BJ (cell line): ENCODE measurements at regions not wholly inside any gene's neighbourhood (a gene's known extent, or its start where the extent isn't known, plus 50 kb on each side); places are given as distances from the start of the nearest gene placed in this dataset.
"Not testable (repeated sequence)": the region's sequence is repeated elsewhere in the genome, so short reads cannot be mapped to it uniquely, and the experiment has no call there.

Source experiments
- CTCF ChIA-PET: fragments of 350-600 bp; formaldehyde crosslinking; extraction: SDS; loops from one replicate; lab custom pipeline; 2021; ENCODE audit warnings: antibody characterized with exemption, inconsistent platforms; lab: Yijun Ruan, JAX
- POLR2A ChIA-PET: fragments of 300-600 bp; sonication (Branson Sonifier 250); formaldehyde crosslinking; extraction: SDS; loops from one replicate; lab custom pipeline; 2021; ENCODE audit warnings: antibody characterized with exemption; lab: Charles Lee
- DNase-seq: peaks from one replicate; pipeline ENCODE4 v3.0.0-alpha.2; 2011; ENCODE audit warnings: low read depth
- H3K27me3 ChIP-seq: 2 replicates; pipeline ENCODE4 v1.6.0; 2011; ENCODE audit warnings: low read length; ENCODE audit not compliant: control insufficient read depth, insufficient read depth
- H3K36me3 ChIP-seq: 2 replicates; pipeline ENCODE4 v1.5.1; 2011; ENCODE audit warnings: low read length; ENCODE audit not compliant: control insufficient read depth, insufficient read depth
- H3K4me3 ChIP-seq: 2 replicates; pipeline ENCODE4 v1.5.1; 2011; ENCODE audit warnings: low read depth, mild to moderate bottlenecking, control low read depth, low read length
- TF ChIP-seq, protein P1 (sequence below): IDR thresholded peaks from 2 replicates; pipeline ENCODE4 v1.5.1; 2011; ENCODE audit warnings: low read depth, mild to moderate bottlenecking, control low read depth, inconsistent platforms, low read length, moderate library complexity; ENCODE audit not compliant: insufficient read depth

- POLR2A ChIA-PET, DNase-seq, CTCF ChIA-PET: not testable (repeated sequence)
Observed at GRCh38 chr1:206380163-206380790, 90.0 kb upstream of the IKBKE start.

DNA sequence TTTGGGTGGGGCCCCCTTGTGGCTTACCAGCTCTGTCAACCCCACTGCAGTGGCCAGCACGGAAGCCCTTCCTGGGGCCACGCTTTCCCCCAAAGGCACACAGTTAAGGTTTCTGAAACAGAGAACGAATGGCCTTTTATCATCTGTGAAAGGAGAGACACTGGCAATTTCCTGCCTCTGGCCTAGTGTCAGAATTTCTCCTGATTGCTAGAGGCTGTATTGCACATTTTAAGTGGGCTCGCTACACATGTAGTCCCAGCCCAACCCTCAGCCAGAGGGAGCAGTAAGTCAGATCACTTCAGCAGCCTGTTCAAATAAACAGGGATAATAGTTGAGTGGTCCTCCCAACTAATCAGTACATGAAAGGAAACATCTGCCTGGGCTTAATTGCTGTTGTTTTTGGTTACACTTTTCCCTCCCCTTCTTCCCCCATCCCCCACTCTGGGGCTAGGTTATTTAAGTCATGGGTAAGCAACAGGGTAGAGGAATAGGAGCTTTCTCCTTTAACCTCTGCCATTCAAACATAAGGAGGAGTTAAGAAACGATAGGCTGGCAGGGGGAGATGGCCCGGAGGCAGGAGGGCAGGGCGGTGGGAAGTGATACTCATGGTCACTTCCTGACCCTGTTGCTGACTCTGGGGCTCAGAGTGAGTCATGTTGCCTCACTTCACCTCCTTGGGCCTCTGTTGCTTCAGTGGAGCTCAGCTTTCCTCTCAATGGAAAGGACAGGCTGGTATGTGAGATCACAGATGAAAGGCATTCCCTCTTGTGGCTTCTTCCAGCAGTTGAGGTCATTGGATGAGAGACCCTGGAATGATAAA, 89.3 kb upstream of the IKBKE start:
- DNase-seq, CTCF ChIA-PET, H3K4me3 ChIP-seq, H3K36me3 ChIP-seq, H3K27me3 ChIP-seq, POLR2A ChIA-PET: not testable (repeated sequence)

More at GRCh38 chr1:206380163-206380790, 90.0 kb upstream of the IKBKE start:
- not testable (repeated sequence) for H3K27me3 ChIP-seq, H3K4me3 ChIP-seq, H3K36me3 ChIP-seq

- CTCF ChIA-PET, POLR2A ChIA-PET, H3K27me3 ChIP-seq, H3K4me3 ChIP-seq, H3K36me3 ChIP-seq: not testable (repeated sequence)
- peak; percentile 52 for DNase-seq
- TF ChIP-seq, protein P1, sequence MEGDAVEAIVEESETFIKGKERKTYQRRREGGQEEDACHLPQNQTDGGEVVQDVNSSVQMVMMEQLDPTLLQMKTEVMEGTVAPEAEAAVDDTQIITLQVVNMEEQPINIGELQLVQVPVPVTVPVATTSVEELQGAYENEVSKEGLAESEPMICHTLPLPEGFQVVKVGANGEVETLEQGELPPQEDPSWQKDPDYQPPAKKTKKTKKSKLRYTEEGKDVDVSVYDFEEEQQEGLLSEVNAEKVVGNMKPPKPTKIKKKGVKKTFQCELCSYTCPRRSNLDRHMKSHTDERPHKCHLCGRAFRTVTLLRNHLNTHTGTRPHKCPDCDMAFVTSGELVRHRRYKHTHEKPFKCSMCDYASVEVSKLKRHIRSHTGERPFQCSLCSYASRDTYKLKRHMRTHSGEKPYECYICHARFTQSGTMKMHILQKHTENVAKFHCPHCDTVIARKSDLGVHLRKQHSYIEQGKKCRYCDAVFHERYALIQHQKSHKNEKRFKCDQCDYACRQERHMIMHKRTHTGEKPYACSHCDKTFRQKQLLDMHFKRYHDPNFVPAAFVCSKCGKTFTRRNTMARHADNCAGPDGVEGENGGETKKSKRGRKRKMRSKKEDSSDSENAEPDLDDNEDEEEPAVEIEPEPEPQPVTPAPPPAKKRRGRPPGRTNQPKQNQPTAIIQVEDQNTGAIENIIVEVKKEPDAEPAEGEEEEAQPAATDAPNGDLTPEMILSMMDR: peak; percentile 39
Observed at GRCh38 chr1:206384029-206384807, 86.1 kb upstream of the IKBKE start.

DNA sequence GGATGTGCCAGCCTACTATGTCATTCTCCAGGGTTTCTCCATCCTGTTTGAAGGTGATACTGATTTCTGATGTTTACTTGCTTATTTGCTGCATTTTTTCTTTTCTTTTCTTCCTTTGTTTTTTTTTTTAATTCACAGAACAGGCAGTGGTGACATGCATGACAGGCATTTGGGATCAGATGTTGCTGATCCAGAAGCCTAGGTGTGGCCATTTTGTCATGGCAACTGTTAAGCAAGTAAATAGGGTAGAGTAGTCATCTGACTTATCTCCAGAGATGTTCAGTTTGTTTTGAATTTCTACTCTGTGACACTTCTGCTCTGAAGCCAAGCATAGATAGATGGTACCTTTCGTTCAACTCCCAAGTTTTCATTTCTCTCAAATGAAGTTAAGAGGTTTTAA, 85.4 kb upstream of the IKBKE start:
- H3K27me3 ChIP-seq, CTCF ChIA-PET, POLR2A ChIA-PET, H3K36me3 ChIP-seq, DNase-seq, H3K4me3 ChIP-seq: not testable (repeated sequence)

- CTCF ChIA-PET, H3K4me3 ChIP-seq, H3K36me3 ChIP-seq, H3K27me3 ChIP-seq, POLR2A ChIA-PET, DNase-seq: not testable (repeated sequence)
Observed at GRCh38 chr1:206387631-206388030, 82.6 kb upstream of the IKBKE start.

GRCh38 chr1:206391903-206392302, 78.4 kb upstream of the IKBKE start:
- H3K36me3 ChIP-seq, DNase-seq, H3K4me3 ChIP-seq, H3K27me3 ChIP-seq, POLR2A ChIA-PET, CTCF ChIA-PET: not testable (repeated sequence)

GRCh38 chr1:206397501-206397900, 72.8 kb upstream of the IKBKE start:
- H3K27me3 ChIP-seq, H3K4me3 ChIP-seq, POLR2A ChIA-PET, DNase-seq, CTCF ChIA-PET, H3K36me3 ChIP-seq: not testable (repeated sequence)

DNA sequence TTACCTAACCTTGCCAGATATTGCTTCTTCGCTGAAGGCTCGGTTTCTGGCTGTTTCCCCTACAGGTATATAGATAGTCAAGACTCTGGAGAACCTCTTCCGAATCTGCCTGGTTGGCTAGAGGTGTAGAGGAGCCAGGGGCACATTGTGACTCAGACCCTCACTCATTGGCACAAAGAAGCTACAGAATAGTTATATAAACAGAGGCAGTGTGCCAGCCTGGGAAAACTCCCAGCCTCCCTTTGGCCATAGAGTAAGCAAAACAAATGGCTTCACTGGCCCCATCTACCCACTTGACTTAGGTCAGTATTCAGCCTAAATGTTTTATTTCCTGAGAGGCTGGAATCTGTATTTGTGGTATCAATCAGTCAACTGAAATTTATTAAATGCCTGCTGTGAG, 72.0 kb upstream of the IKBKE start:
- H3K36me3 ChIP-seq, POLR2A ChIA-PET, CTCF ChIA-PET, H3K27me3 ChIP-seq, H3K4me3 ChIP-seq, DNase-seq: not testable (repeated sequence)

GRCh38 chr1:206403612-206404307, 66.5 kb upstream of the IKBKE start:
- DNase-seq, CTCF ChIA-PET, H3K27me3 ChIP-seq: not testable (repeated sequence)

DNA sequence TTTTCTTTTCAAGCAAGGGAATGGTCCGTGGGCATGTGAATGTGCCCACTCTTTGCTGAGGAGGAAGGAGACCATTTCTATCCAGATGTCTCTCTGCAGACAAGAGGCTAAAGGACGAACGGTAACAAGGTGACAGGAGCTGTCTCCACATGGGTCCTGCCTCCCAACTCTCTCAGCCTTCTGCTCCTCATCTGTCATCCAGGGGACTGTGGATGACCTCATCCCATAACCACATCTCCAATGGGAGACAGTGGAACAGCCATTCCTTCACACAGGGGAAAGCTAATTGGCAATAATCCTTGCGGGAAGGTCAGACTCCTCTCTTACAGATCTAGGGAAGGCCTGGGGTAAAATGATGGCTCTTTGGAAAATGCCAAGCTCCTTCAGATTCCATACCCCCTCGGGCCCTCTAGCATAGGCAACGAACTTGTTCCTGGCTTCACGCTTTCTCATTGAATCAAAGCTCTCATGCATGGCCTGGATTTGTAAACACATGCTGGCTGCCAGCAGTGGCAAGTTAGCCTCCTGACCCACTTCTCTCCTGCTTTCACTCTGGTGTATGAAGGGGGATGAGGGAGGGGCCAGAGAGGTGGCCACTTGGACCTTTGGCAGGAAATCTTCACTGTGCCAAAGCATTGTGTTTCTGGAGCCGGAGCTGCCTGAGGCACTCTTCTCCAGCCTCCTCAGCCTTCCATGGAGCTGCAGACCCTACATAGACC, 65.8 kb upstream of the IKBKE start:
- H3K36me3 ChIP-seq, CTCF ChIA-PET, H3K27me3 ChIP-seq, H3K4me3 ChIP-seq, DNase-seq, POLR2A ChIA-PET: not testable (repeated sequence)

More at GRCh38 chr1:206403612-206404307, 66.5 kb upstream of the IKBKE start:
- H3K36me3 ChIP-seq, H3K4me3 ChIP-seq, POLR2A ChIA-PET: not testable (repeated sequence)

DNA sequence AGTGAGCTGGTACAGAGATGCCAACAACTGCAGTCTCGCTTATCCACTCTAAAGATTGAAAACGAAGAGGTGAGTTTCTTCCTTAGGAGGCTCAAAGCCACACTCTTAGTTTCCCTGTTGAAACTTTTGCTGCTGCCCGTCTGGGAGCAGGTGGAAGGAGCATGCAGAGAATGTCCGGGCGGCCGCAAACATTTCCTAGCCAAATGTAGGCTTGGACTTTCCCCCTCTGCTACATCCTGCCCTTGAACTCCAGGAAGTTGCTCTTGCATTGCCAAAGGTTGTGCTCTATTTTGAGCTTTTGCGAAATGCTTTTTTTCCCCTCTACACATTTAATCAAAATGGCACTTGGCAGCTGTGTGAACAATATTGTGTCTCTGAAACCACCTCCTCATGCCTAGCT, 65.0 kb upstream of the IKBKE start:
- POLR2A ChIA-PET, CTCF ChIA-PET, DNase-seq, H3K36me3 ChIP-seq, H3K4me3 ChIP-seq, H3K27me3 ChIP-seq: not testable (repeated sequence)
